ENCODE measurements at regions not wholly inside any gene's neighbourhood (a gene's known extent, or its start where the extent isn't known, plus 50 kb on each side); places are given as distances from the start of the nearest gene placed in this dataset.

GRCh38 chr11:96782632-96783031 is 392.8 kb downstream of the JRKL start:
- CTCF ChIA-PET = no interaction called here
- no peak for TF ChIP-seq SP1 (IDR thresholded peaks at IDR 0.05)
- no peak for TF ChIP-seq HDGF (IDR thresholded peaks at IDR 0.05; ENCODE audit: borderline replicate concordance)
- TF ChIP-seq FOXA1 (IDR thresholded peaks at IDR 0.05) = no peak
- TF ChIP-seq ELF4 (IDR thresholded peaks at IDR 0.05) = no peak
- no peak for TF ChIP-seq ZNF384 (IDR thresholded peaks at IDR 0.05)
- TF ChIP-seq BHLHE40 (IDR thresholded peaks at IDR 0.05; ENCODE audit: borderline replicate concordance) = no peak
- TF ChIP-seq CTBP1 (IDR thresholded peaks at IDR 0.05; ENCODE audit: borderline replicate concordance) = no peak
- TF ChIP-seq SUZ12 (IDR thresholded peaks at IDR 0.05) = no peak
- TF ChIP-seq LEF1 (IDR thresholded peaks at IDR 0.05; ENCODE audit: borderline replicate concordance) = no peak
- TF ChIP-seq FOXM1 (IDR thresholded peaks at IDR 0.05; ENCODE audit: borderline replicate concordance) = no peak
- TF ChIP-seq NFRKB (IDR thresholded peaks at IDR 0.05) = no peak
- TF ChIP-seq ARNT (IDR thresholded peaks at IDR 0.05) = no peak
- TF ChIP-seq L3MBTL2 (conservative IDR thresholded peaks at IDR 0.05) = no peak
- no peak for TF ChIP-seq TARDBP (IDR thresholded peaks at IDR 0.05)
- no peak for TF ChIP-seq FOXK2 (IDR thresholded peaks at IDR 0.05)
- POLR2A ChIA-PET = no interaction called here
- DNase-seq (ENCODE audit: extremely low spot score) = no peak

DNA sequence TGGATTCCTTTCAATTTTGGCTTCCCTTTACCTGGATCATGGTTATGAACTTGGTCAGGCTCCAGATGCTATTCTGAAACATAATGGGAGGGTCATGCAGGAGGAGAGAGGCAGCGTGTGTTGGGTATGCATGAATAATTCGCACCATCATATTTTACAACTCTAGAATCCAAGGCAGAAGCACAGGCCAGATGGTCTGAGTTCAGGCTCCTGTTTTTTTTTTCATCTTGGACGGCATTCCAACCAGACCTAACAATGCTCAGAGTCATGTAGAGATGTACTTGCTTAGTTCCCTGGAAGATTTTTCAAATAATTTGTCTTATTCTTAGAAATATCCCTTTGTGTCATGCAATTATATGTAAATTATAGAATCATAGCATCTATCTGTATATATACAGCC is 393.5 kb downstream of the JRKL start:
- DNase-seq (ENCODE audit: extremely low spot score) = no peak
- TF ChIP-seq CTBP1 (IDR thresholded peaks at IDR 0.05; ENCODE audit: borderline replicate concordance) = no peak
- TF ChIP-seq, protein P1, sequence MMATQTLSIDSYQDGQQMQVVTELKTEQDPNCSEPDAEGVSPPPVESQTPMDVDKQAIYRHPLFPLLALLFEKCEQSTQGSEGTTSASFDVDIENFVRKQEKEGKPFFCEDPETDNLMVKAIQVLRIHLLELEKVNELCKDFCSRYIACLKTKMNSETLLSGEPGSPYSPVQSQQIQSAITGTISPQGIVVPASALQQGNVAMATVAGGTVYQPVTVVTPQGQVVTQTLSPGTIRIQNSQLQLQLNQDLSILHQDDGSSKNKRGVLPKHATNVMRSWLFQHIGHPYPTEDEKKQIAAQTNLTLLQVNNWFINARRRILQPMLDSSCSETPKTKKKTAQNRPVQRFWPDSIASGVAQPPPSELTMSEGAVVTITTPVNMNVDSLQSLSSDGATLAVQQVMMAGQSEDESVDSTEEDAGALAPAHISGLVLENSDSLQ (IDR thresholded peaks at IDR 0.05) = no peak
- no peak for TF ChIP-seq TARDBP (IDR thresholded peaks at IDR 0.05)
- TF ChIP-seq ZNF384 (IDR thresholded peaks at IDR 0.05) = no peak
- no peak for TF ChIP-seq FOXK2 (IDR thresholded peaks at IDR 0.05)
- no peak for TF ChIP-seq ELF4 (IDR thresholded peaks at IDR 0.05)
- TF ChIP-seq SUZ12 (IDR thresholded peaks at IDR 0.05) = no peak
- no peak for TF ChIP-seq LEF1 (IDR thresholded peaks at IDR 0.05; ENCODE audit: borderline replicate concordance)
- no peak for TF ChIP-seq ARNT (IDR thresholded peaks at IDR 0.05)
- no peak for TF ChIP-seq NFRKB (IDR thresholded peaks at IDR 0.05)
- no peak for TF ChIP-seq SP1 (IDR thresholded peaks at IDR 0.05)
- no peak for TF ChIP-seq BHLHE40 (IDR thresholded peaks at IDR 0.05; ENCODE audit: borderline replicate concordance)
- no peak for TF ChIP-seq HDGF (IDR thresholded peaks at IDR 0.05; ENCODE audit: borderline replicate concordance)
- no peak for TF ChIP-seq L3MBTL2 (conservative IDR thresholded peaks at IDR 0.05)
- TF ChIP-seq FOXA1 (IDR thresholded peaks at IDR 0.05) = no peak
- no peak for TF ChIP-seq FOXM1 (IDR thresholded peaks at IDR 0.05; ENCODE audit: borderline replicate concordance)
- ChIA-PET POLR2A (no interaction called here), CTCF (no interaction called here)

DNA sequence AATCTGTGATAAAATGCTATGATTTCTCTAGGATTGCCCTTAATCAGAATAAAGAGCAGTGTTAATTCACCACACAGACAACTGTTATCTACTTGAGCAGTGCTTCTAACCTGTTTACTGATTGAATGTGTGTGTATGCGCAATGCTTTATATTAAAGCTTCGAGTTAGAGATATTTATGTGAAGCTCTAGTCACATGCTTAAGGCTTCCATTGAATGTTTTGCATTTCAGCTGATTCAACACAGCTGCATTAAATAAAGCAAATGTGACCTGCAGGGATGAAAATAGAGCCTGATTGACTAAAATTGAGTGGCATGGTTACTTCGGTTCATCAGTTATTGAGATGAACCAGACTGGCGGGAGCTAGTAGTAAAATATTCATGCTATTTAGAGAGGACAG is 395.3 kb downstream of the JRKL start:
- TF ChIP-seq L3MBTL2 (conservative IDR thresholded peaks at IDR 0.05) (no peak), NFRKB (IDR thresholded peaks at IDR 0.05) (no peak), LEF1 (IDR thresholded peaks at IDR 0.05; ENCODE audit: borderline replicate concordance) (no peak), FOXM1 (IDR thresholded peaks at IDR 0.05; ENCODE audit: borderline replicate concordance) (no peak), FOXK2 (IDR thresholded peaks at IDR 0.05) (no peak), ELF4 (IDR thresholded peaks at IDR 0.05) (no peak), SP1 (IDR thresholded peaks at IDR 0.05) (no peak)
- TF ChIP-seq, protein P1 (IDR thresholded peaks at IDR 0.05) = no peak
- DNase-seq (ENCODE audit: extremely low spot score) = no peak
- CTCF ChIA-PET = no interaction called here
- POLR2A ChIA-PET = no interaction called here

DNA sequence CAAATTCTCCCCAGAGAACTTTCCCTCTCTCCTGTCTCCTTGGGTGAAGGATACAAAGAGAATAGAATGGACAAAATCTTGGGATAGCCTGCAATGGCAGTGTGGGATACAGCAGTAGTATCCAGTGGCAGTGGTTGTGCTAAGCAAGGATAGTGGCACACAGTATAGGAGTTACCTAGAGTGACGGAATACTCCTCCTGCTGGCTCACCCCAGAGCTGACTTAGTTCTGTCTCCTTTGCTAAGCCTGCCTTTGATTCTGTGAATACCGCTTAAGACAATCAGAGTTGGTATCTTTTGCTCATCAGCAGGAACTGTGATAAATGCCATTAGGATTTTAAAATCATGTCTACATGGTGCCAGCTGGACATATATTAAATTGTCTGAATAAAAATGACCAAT is 404.3 kb downstream of the JRKL start:
- peak; percentile 4 for DNase-seq (ENCODE audit: extremely low spot score)
- CTCF ChIA-PET = no interaction called here
- TF ChIP-seq ZNF384 (IDR thresholded peaks at IDR 0.05) (no peak), FOXK2 (IDR thresholded peaks at IDR 0.05) (no peak), CTBP1 (IDR thresholded peaks at IDR 0.05; ENCODE audit: borderline replicate concordance) (no peak), FOXA1 (IDR thresholded peaks at IDR 0.05) (no peak), L3MBTL2 (conservative IDR thresholded peaks at IDR 0.05) (no peak), SP1 (IDR thresholded peaks at IDR 0.05) (no peak), NFRKB (IDR thresholded peaks at IDR 0.05) (no peak), BHLHE40 (IDR thresholded peaks at IDR 0.05; ENCODE audit: borderline replicate concordance) (no peak), ARNT (IDR thresholded peaks at IDR 0.05) (no peak)
- POLR2A ChIA-PET = no interaction called here

DNA sequence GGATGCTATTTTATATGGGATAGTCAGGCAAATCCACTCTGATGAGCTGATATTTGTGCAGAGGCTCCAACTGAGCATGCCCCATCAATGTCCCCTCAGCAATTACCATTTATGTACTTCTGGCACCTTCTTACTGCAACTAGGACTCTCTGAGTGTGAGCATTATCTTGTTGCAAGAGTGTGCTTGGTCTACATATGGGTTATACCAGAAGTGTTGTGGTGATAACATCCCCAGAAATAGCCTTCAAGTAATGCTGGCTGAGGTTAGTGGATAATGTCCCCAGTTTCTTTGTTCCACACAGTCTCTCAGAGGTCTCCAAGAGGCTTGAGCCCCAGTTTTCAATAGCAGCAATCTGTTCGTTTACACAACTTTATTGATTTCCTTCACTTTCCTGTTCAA is 408.6 kb downstream of the JRKL start:
- TF ChIP-seq SP1 (IDR thresholded peaks at IDR 0.05) (no peak), FOXK2 (IDR thresholded peaks at IDR 0.05) (no peak), CTBP1 (IDR thresholded peaks at IDR 0.05; ENCODE audit: borderline replicate concordance) (no peak), FOXM1 (IDR thresholded peaks at IDR 0.05; ENCODE audit: borderline replicate concordance) (no peak), SUZ12 (IDR thresholded peaks at IDR 0.05) (no peak), BHLHE40 (IDR thresholded peaks at IDR 0.05; ENCODE audit: borderline replicate concordance) (no peak)
- TF ChIP-seq, protein P1 (IDR thresholded peaks at IDR 0.05) = no peak
- CTCF ChIA-PET = no interaction called here
- POLR2A ChIA-PET = no interaction called here
- no peak for DNase-seq (ENCODE audit: extremely low spot score)

- TF ChIP-seq FOXA1 (IDR thresholded peaks at IDR 0.05) (no peak), ZNF384 (IDR thresholded peaks at IDR 0.05) (no peak), NFRKB (IDR thresholded peaks at IDR 0.05) (no peak), LEF1 (IDR thresholded peaks at IDR 0.05; ENCODE audit: borderline replicate concordance) (no peak), CTBP1 (IDR thresholded peaks at IDR 0.05; ENCODE audit: borderline replicate concordance) (no peak), TARDBP (IDR thresholded peaks at IDR 0.05) (no peak), BHLHE40 (IDR thresholded peaks at IDR 0.05; ENCODE audit: borderline replicate concordance) (no peak), SP1 (IDR thresholded peaks at IDR 0.05) (no peak), ARNT (IDR thresholded peaks at IDR 0.05) (no peak), L3MBTL2 (conservative IDR thresholded peaks at IDR 0.05) (no peak), FOXM1 (IDR thresholded peaks at IDR 0.05; ENCODE audit: borderline replicate concordance) (no peak), ELF4 (IDR thresholded peaks at IDR 0.05) (no peak), FOXK2 (IDR thresholded peaks at IDR 0.05) (no peak), HDGF (IDR thresholded peaks at IDR 0.05; ENCODE audit: borderline replicate concordance) (no peak), SUZ12 (IDR thresholded peaks at IDR 0.05) (no peak)
- TF ChIP-seq, protein P1 (IDR thresholded peaks at IDR 0.05) = no peak
- DNase-seq (ENCODE audit: extremely low spot score) = no peak
- ChIA-PET CTCF (no interaction called here), POLR2A (no interaction called here)
Measured at GRCh38 chr11:96815236-96815635, 425.4 kb downstream of the JRKL start.
